ENCODE measurements at regions not wholly inside any gene's neighbourhood (a gene's known extent, or its start where the extent isn't known, plus 50 kb on each side); places are given as distances from the start of the nearest gene placed in this dataset.

GRCh38 chr12:125280482-125281377 lies 215.5 kb downstream of the AACS start:
- TF ChIP-seq CTCF (IDR thresholded peaks at IDR 0.05 in 8 of 11, conservative IDR thresholded peaks at IDR 0.05 in 3 of 11) (no peak), POLR2A (IDR thresholded peaks at IDR 0.05) (no peak)
